ENCODE measurements at regions not wholly inside any gene's neighbourhood (a gene's known extent, or its start where the extent isn't known, plus 50 kb on each side); places are given as distances from the start of the nearest gene placed in this dataset.

DNA sequence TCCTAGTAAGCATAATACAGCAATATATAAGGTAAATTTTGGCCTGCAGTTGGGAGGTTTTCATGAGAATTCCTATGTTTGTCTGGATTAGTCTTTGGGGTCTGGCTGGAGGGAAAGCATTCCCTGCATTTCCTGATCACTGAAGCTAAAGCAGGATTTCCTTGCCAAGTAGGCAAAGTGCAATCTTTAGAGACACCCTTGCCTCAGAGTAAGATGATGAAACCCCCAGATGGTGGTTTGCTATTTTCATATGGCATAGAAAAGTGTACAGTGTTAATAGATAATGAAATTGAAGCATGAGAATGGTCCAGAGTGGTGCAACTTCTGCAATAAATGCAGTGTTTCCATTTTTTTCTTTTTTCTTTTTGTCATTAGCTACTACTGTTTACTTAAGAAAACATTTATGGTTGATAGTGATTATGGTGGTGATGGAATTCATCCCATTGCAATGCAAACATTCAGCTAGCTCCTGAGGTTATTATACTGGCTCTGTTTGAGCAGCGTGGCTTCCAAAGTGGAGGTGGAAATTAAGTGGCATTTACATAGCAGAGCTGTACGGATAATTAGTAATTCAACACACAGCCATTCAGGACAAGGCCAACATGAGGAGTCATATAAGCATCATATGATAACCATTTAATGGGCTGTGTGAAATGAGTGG lies 276.3 kb downstream of the DUSP6 start:
- no peak for TF ChIP-seq POLR2A (IDR thresholded peaks at IDR 0.05)
- TF ChIP-seq, protein P1, sequence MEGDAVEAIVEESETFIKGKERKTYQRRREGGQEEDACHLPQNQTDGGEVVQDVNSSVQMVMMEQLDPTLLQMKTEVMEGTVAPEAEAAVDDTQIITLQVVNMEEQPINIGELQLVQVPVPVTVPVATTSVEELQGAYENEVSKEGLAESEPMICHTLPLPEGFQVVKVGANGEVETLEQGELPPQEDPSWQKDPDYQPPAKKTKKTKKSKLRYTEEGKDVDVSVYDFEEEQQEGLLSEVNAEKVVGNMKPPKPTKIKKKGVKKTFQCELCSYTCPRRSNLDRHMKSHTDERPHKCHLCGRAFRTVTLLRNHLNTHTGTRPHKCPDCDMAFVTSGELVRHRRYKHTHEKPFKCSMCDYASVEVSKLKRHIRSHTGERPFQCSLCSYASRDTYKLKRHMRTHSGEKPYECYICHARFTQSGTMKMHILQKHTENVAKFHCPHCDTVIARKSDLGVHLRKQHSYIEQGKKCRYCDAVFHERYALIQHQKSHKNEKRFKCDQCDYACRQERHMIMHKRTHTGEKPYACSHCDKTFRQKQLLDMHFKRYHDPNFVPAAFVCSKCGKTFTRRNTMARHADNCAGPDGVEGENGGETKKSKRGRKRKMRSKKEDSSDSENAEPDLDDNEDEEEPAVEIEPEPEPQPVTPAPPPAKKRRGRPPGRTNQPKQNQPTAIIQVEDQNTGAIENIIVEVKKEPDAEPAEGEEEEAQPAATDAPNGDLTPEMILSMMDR (IDR thresholded peaks at IDR 0.05), result no peak

All from lower leg skin (tissue), 3 donors.